Fibroblast of the aortic adventitia (primary cell): ENCODE measurements at regions not wholly inside any gene's neighbourhood (a gene's known extent, or its start where the extent isn't known, plus 50 kb on each side); places are given as distances from the start of the nearest gene placed in this dataset.

Experiments
- DNase-seq: peaks from one replicate; pipeline ENCODE4 v3.0.0-alpha.2; 2010; ENCODE audit warnings: low read depth
- H3K4me3 ChIP-seq: 2 replicates; pipeline ENCODE4 v1.5.1; 2011; ENCODE audit warnings: low read depth, mild to moderate bottlenecking, control low read depth, low read length, moderate library complexity
- TF ChIP-seq, protein P1 (sequence below): IDR thresholded peaks from 2 replicates; pipeline ENCODE4 v1.5.1; 2011; ENCODE audit warnings: mild to moderate bottlenecking, low read length, control low read depth, inconsistent platforms; ENCODE audit not compliant: insufficient read depth

DNA sequence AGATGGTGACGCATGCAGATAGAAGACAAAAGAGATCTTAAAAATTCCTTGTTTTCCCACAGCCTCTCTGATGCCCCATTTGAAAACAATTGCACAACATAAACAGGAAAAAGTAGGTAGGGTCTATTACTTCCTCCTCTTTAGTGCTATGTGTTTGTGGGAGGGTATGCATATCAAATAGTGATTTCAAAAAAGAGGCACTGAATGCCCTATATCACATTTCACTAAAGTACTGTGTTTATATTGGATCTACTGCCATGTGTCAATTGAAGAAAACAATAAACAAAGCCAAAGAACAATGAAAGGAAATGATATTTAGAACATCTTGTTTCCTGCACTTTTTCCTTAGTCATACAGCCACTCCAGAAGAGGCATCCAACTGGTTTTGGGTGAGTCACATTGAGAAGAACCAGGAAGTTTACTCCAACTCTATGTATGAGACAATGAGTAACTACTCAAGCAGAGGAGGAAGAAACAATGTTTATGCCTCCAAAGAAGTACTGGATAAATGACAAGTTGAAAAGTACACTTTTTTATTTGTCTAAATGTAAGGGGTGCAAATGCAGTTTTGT, 583.6 kb downstream of the FBXO15 start:
- H3K4me3 ChIP-seq = no peak overlapping the region
- DNase-seq = peak; percentile 53
- TF ChIP-seq, protein P1, sequence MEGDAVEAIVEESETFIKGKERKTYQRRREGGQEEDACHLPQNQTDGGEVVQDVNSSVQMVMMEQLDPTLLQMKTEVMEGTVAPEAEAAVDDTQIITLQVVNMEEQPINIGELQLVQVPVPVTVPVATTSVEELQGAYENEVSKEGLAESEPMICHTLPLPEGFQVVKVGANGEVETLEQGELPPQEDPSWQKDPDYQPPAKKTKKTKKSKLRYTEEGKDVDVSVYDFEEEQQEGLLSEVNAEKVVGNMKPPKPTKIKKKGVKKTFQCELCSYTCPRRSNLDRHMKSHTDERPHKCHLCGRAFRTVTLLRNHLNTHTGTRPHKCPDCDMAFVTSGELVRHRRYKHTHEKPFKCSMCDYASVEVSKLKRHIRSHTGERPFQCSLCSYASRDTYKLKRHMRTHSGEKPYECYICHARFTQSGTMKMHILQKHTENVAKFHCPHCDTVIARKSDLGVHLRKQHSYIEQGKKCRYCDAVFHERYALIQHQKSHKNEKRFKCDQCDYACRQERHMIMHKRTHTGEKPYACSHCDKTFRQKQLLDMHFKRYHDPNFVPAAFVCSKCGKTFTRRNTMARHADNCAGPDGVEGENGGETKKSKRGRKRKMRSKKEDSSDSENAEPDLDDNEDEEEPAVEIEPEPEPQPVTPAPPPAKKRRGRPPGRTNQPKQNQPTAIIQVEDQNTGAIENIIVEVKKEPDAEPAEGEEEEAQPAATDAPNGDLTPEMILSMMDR = no peak

DNA sequence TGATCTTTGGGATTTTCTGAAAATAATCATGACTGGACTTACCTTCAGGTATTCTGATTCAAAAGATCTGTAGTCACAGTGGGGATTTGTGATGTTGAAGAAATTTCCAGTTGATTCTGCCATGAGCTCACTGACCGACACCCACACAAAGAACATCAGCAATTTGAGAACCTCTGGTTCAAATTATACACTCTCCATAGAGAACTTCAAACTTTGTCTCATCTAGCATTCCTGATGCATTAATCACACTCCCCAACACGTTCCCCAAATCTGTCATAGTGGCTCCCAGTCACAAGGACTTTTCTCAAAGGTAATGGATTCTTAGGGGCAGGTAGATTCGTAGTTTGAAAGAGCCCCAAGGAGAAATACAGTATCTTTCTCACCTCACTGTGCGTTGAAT, 584.3 kb downstream of the FBXO15 start:
- TF ChIP-seq, protein P1 = no peak
- peak; percentile 45 for DNase-seq
- H3K4me3 ChIP-seq = no peak overlapping the region

DNA sequence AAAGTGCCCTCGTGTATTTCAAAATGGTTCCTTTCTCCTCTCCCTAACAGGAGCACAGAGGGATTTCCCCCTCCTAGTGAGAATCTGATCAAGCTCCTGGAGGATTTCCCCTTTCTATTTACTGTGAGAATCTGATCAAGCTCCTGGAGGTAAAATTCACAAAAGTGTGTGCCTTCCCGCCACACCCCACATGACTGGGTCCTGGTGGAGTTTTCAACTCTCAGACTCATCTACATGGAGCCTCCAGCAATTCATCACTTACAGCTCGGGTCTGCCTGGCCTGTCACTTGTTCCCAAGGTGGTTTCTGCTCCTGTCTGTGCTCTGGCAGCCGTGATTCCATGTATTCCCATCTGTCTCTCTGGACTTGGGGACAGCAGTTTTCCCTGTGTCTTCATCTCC, 590.7 kb downstream of the FBXO15 start:
- DNase-seq = no peak
- TF ChIP-seq, protein P1 = no peak
- no peak overlapping the region for H3K4me3 ChIP-seq

DNA sequence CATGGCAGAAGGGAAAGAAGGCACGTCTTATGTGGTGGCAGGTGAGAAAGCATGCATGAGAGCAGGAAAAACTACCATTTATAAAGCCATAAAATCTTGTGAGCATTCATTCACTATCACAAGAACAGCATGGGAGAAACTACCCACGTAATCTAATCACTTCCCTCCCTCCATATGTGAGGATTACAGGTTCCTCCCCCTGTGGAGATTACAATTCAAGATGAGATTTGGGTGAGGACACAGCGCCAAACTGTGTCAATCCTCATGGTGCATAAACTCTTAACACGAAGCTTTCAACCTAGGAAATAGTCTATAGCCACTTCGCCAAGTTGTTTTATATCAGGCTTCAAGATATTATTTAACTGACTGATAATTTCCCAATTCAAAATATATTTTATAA, 595.5 kb downstream of the FBXO15 start:
- H3K4me3 ChIP-seq = no peak overlapping the region
- TF ChIP-seq, protein P1 = no peak

DNA sequence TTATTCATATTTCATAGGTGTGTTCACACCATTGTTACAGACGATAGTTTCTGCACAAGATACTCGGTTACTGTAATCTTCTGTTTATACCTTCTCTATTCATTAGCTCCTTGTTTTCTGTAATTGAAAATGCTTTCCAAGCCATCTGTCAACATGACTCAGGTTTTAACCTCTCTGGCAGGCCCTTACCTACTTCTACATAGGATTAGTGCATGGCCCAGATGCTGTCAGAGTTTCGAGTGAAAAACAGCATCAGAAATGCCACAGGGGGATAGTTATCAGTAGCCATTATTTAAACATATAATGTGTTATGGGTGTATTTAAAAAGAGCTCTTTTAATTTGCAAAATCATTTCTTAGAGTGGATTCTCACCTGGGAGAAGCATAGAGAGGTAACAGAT, 596.4 kb downstream of the FBXO15 start:
- H3K4me3 ChIP-seq = no peak overlapping the region
- no peak for DNase-seq
- TF ChIP-seq, protein P1 = no peak

More for the DNA sequence above, 595.5 kb downstream of the FBXO15 start:
- no peak for DNase-seq

DNA sequence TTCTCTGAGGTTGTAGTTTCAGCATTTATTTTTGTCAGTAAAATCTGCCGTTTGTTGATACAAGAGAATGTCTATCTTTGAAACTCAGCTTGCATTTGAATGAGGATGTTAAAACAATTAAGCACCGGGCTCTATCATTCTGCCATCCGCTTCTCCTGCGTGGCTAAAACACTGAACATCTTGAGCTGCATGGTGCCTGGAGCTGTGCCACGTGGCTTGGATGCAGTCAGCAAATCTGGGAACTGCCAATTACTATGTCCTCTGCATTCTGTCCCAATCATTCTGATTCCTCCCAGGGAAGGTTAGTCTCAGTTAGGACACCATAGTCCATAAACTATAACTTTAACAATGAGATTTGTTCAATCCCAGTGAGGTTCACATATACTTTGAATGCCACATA, 598.4 kb downstream of the FBXO15 start:
- no peak overlapping the region for H3K4me3 ChIP-seq
- TF ChIP-seq, protein P1 = no peak
- peak; percentile 12 for DNase-seq

DNA sequence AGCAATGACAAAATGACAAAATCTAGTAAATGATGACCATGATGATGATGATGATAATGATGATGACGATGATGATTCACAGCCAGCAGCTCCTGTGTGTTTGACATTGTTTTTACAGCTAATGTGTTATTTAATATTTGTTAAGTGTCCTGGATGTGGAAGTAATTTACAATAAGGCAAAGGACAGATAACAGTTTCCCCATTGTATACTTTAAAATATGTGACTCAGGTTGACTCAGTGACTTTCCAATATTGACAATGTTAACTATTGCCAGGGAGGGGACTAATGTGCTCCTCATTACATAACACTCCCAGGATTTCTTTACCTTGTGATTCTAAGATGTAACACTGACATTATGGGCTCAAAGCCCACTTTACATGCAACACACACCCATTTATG, 602.2 kb downstream of the FBXO15 start:
- no peak overlapping the region for H3K4me3 ChIP-seq
- TF ChIP-seq, protein P1 = no peak
- DNase-seq = no peak
